Stimulated activated CD4-positive, alpha-beta T cell treated with anti-CD3 and anti-CD28 coated beads, TNF-alpha, amount 100 ng/mL, for 24 hours (primary cell): ENCODE measurements at regions not wholly inside any gene's neighbourhood (a gene's known extent, or its start where the extent isn't known, plus 50 kb on each side); places are given as distances from the start of the nearest gene placed in this dataset.
A peak's percentile ranks its signal among the peaks of the same experiment; 100 is the strongest.

Experiments used
- DNase-seq, 3 experiments: peaks; one replicate each; pipeline ENCODE4 v3.0.0-alpha.2; 2020; ENCODE audit warnings: low read depth in 3 of 3

- DNase-seq = no peak
Observed at GRCh38 chr20:50286174-50286511, 95.5 kb downstream of the CEBPB start.

- DNase-seq = peak in 1 of 3 experiments; percentile 17
Observed at GRCh38 chr20:50286609-50287008, 96.0 kb downstream of the CEBPB start.

- no peak for DNase-seq
Observed at GRCh38 chr20:50287512-50287911, 96.9 kb downstream of the CEBPB start.

GRCh38 chr20:50288128-50288623 lies 97.5 kb downstream of the CEBPB start:
- DNase-seq = no peak

GRCh38 chr20:50289581-50289980 lies 99.0 kb downstream of the CEBPB start:
- DNase-seq = no peak

GRCh38 chr20:50290112-50290511 lies 99.5 kb downstream of the CEBPB start:
- no peak for DNase-seq

GRCh38 chr20:50290808-50291207 lies 100.2 kb downstream of the CEBPB start:
- no peak for DNase-seq

- DNase-seq = no peak
Observed at GRCh38 chr20:50291254-50292078, 100.8 kb downstream of the CEBPB start.

GRCh38 chr20:50292079-50292590 lies 101.5 kb downstream of the CEBPB start:
- no peak for DNase-seq

GRCh38 chr20:50292591-50293283 lies 102.1 kb downstream of the CEBPB start:
- DNase-seq = peak in 1 of 3 experiments; percentile 30

- no peak for DNase-seq
Observed at GRCh38 chr20:50293284-50294139, 102.9 kb downstream of the CEBPB start.

GRCh38 chr20:50294164-50295088 lies 103.8 kb downstream of the CEBPB start:
- DNase-seq = no peak

- no peak for DNase-seq
Observed at GRCh38 chr20:50295345-50295744, 104.7 kb downstream of the CEBPB start.

- no peak for DNase-seq
Observed at GRCh38 chr20:50295762-50296449, 105.3 kb downstream of the CEBPB start.

GRCh38 chr20:50296450-50297375 lies 106.1 kb downstream of the CEBPB start:
- DNase-seq = no peak

GRCh38 chr20:50297498-50298376 lies 107.1 kb downstream of the CEBPB start:
- DNase-seq = no peak

- no peak for DNase-seq
Observed at GRCh38 chr20:50298554-50299324, 108.1 kb downstream of the CEBPB start.

- DNase-seq = no peak
Observed at GRCh38 chr20:50299325-50299629, 108.6 kb downstream of the CEBPB start.
